Neural crest cell (in vitro differentiated cells): ENCODE measurements at regions not wholly inside any gene's neighbourhood (a gene's known extent, or its start where the extent isn't known, plus 50 kb on each side); places are given as distances from the start of the nearest gene placed in this dataset.

ENCODE experiments used
- DNase-seq: peaks from one replicate; pipeline ENCODE4 v3.0.0; 2021; ENCODE audit warnings: low read depth, mixed read lengths, low spot score
- H3K27ac Mint-ChIP-seq: one replicate; pipeline ENCODE4 v1.8.0; 2021; ENCODE audit warnings: mild to moderate bottlenecking, mixed read lengths; ENCODE audit not compliant: unreplicated experiment
- H3K27me3 Mint-ChIP-seq: 2 replicates; pipeline ENCODE4 v1.8.0; 2021; ENCODE audit warnings: low read depth, mild to moderate bottlenecking, mixed read lengths
- H3K36me3 Mint-ChIP-seq: 2 replicates; pipeline ENCODE4 v1.8.0; 2021; ENCODE audit warnings: low read depth, mild to moderate bottlenecking, mixed read lengths
- H3K4me1 Mint-ChIP-seq: 2 replicates; pipeline ENCODE4 v1.8.0; 2021; ENCODE audit warnings: mixed read lengths
- H3K4me3 Mint-ChIP-seq: one replicate; pipeline ENCODE4 v1.8.0; 2021; ENCODE audit warnings: mild to moderate bottlenecking, mixed read lengths
- H3K9me3 Mint-ChIP-seq: 2 replicates; pipeline ENCODE4 v1.8.0; 2021; ENCODE audit warnings: mixed read lengths
- CTCF ChIP-seq: fragments of 200-600 bp; sonication (generic); conservative IDR thresholded peaks from 2 replicates; pipeline ENCODE4 v1.5.0; 2021; ENCODE audit warnings: antibody characterized with exemption, mild to moderate bottlenecking

DNA sequence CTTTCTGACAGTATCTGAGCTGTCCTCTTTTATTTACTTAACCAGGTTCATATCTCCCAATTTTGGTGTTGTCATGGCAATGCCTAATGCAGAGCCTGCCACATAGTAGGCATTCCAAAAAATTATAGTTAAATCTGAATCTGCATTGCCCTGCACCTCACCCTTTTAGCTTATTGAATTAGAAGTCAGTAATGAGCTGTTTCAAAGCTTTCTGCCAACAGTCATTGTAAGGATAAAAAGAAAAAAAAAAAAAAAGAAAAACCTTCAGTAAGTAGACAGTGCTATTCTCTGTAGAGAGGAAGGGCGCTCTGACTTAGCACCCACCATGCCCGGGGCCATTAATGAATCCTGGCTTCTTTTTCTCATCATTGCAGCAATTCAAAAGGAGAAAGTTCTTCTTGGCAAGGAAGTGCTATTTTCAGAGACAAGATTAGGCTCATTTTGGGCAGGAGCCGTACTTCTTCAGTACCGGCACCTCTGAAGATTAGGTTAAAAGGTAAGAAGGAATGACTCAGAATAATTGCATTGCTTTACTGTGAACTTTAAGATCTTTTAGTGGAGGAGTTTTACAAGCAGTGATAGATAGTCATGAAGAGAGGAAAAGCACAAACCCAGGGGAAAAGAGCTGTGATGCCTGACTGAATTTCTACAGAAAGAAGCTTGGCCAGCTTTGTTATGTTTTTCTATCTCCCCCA lies 2041.2 kb upstream of the PIK3C3 start:
- peaks cover 12% of the 10 kb centered on the region for H3K4me1 Mint-ChIP-seq
- H3K27ac Mint-ChIP-seq, result no peak overlapping the region

GRCh38 chr18:39911716-39912115 lies 2043.3 kb upstream of the PIK3C3 start:
- DNase-seq, result no peak
- H3K27ac Mint-ChIP-seq, result no peak overlapping the region
- no peaks in the 10 kb centered on the region for H3K36me3 Mint-ChIP-seq
- H3K4me1 Mint-ChIP-seq, result peaks cover 12% of the 10 kb centered on the region
- peaks cover 5% of the 10 kb centered on the region for H3K9me3 Mint-ChIP-seq
- H3K4me3 Mint-ChIP-seq, result no peak overlapping the region
- no peak for TF ChIP-seq CTCF
- no peaks in the 10 kb centered on the region for H3K27me3 Mint-ChIP-seq

More for the DNA sequence above, 2041.2 kb upstream of the PIK3C3 start:
- TF ChIP-seq CTCF, result no peak
- Mint-ChIP-seq H3K36me3 (no peaks in the 10 kb centered on the region), H3K9me3 (peaks cover 5% of the 10 kb centered on the region), H3K27me3 (no peaks in the 10 kb centered on the region), H3K4me3 (no peak overlapping the region)
- no peak for DNase-seq

- Mint-ChIP-seq H3K4me3 (no peak overlapping the region), H3K27me3 (no peaks in the 10 kb centered on the region), H3K4me1 (peaks cover 8% of the 10 kb centered on the region), H3K9me3 (peaks cover 5% of the 10 kb centered on the region), H3K36me3 (no peaks in the 10 kb centered on the region), H3K27ac (no peak overlapping the region)
- no peak for TF ChIP-seq CTCF
- DNase-seq, result no peak
Measured at GRCh38 chr18:39909706-39910105, 2045.3 kb upstream of the PIK3C3 start.

GRCh38 chr18:39886136-39886535 lies 2068.9 kb upstream of the PIK3C3 start:
- DNase-seq, result no peak
- no peaks in the 10 kb centered on the region for H3K9me3 Mint-ChIP-seq
- H3K4me1 Mint-ChIP-seq, result peaks cover 13% of the 10 kb centered on the region
- H3K27ac Mint-ChIP-seq, result no peak overlapping the region
- H3K27me3 Mint-ChIP-seq, result no peaks in the 10 kb centered on the region
- no peaks in the 10 kb centered on the region for H3K36me3 Mint-ChIP-seq
- no peak for TF ChIP-seq CTCF
- H3K4me3 Mint-ChIP-seq, result no peak overlapping the region

DNA sequence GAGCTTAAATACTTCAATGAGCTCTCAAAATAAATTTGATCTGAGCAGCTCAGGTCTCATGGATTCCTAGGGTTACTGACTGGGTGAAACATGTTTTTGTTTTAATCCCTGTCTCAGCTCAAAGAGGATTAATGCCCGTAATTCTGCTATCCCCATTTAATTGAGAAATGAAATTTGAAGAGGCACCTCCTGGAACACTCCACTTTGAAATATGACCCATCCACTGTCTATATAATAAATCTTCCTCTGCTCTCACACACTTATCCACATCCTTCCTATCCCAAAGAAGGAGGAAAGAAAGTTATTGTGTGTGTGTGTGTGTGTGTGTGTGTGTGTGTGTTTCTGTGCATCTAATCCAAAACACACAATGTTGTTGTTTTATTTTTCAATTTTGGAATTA lies 2082.4 kb upstream of the PIK3C3 start:
- Mint-ChIP-seq H3K9me3 (no peaks in the 10 kb centered on the region), H3K36me3 (no peaks in the 10 kb centered on the region), H3K27me3 (no peaks in the 10 kb centered on the region), H3K4me1 (peaks cover 14% of the 10 kb centered on the region), H3K4me3 (no peak overlapping the region), H3K27ac (no peak overlapping the region)
- DNase-seq, result no peak
- TF ChIP-seq CTCF, result no peak
